Caco-2 (cell line): ENCODE measurements at regions not wholly inside any gene's neighbourhood (a gene's known extent, or its start where the extent isn't known, plus 50 kb on each side); places are given as distances from the start of the nearest gene placed in this dataset.

Source experiments
- BruUV-seq: library from RNA; stranded (reverse); fragments of 400-500 nt; replicated peaks from 2 replicates; lab custom pipeline; 2021; lab: Mats Ljungman, UMichigan
- CTCF ChIA-PET: fragments of 300-600 bp; sonication (Branson Sonifier 250); formaldehyde crosslinking; loops from one replicate; lab custom pipeline; 2022; ENCODE audit warnings: antibody characterized with exemption; lab: Charles Lee
- POLR2A ChIA-PET: fragments of 300-600 bp; sonication (Branson Sonifier 250); formaldehyde crosslinking; loops from one replicate; lab custom pipeline; 2022; ENCODE audit warnings: antibody characterized with exemption; lab: Charles Lee
- DNase-seq, 2 experiments: peaks; one replicate each; pipeline versions ENCODE4 v3.0.0 to v3.0.0-alpha.2; 2020 to 2022
- H3K27me3 ChIP-seq: replicated peaks from 2 replicates; pipeline ENCODE4 v1.6.0; 2011; ENCODE audit warnings: low read length; ENCODE audit not compliant: control insufficient read depth, insufficient read depth
- H3K36me3 ChIP-seq: 2 replicates; pipeline ENCODE4 v1.5.1; 2011; ENCODE audit warnings: low read length; ENCODE audit not compliant: control insufficient read depth, insufficient read depth
- H3K4me1 ChIP-seq: fragments of 250-450 bp; sonication (Bioruptor Pico); 2 replicates; pipeline ENCODE4 v1.5.1; 2020; ENCODE audit warnings: mild to moderate bottlenecking
- H3K4me3 ChIP-seq: 2 replicates; pipeline ENCODE4 v1.5.1; 2011; ENCODE audit warnings: low read depth, mild to moderate bottlenecking, control low read depth, low read length
- H3K9me3 ChIP-seq: fragments of 250-450 bp; sonication (Bioruptor Pico); 2 replicates; pipeline ENCODE4 v1.5.1; 2020; ENCODE audit warnings: mild to moderate bottlenecking, moderate library complexity
- H3K27ac Mint-ChIP-seq: one replicate; pipeline ENCODE4 v1.8.0; 2022; ENCODE audit warnings: mixed read lengths; ENCODE audit not compliant: unreplicated experiment
- H3K27me3 Mint-ChIP-seq: one replicate; pipeline ENCODE4 v1.8.0; 2022; ENCODE audit warnings: mixed read lengths; ENCODE audit not compliant: insufficient read depth, unreplicated experiment
- H3K36me3 Mint-ChIP-seq: one replicate; pipeline ENCODE4 v1.8.0; 2022; ENCODE audit warnings: mild to moderate bottlenecking, mixed read lengths; ENCODE audit not compliant: insufficient read depth, unreplicated experiment
- H3K4me1 Mint-ChIP-seq: one replicate; pipeline ENCODE4 v1.8.0; 2022; ENCODE audit warnings: low read depth, mixed read lengths; ENCODE audit not compliant: unreplicated experiment
- H3K4me3 Mint-ChIP-seq: one replicate; pipeline ENCODE4 v1.8.0; 2022; ENCODE audit warnings: mild to moderate bottlenecking, moderate library complexity, mixed read lengths; ENCODE audit not compliant: unreplicated experiment
- H3K9me3 Mint-ChIP-seq: one replicate; pipeline ENCODE4 v1.8.0; 2022; ENCODE audit warnings: mixed read lengths; ENCODE audit not compliant: unreplicated experiment
- intact Hi-C: fragments of 100-400 bp; cut with micrococcal nuclease; formaldehyde crosslinking; loops from one replicate; pipeline ENCODE4 v1.10.0; 2022; ENCODE audit not compliant: unreplicated experiment
- TF ChIP-seq, protein P1 (sequence below), 2 experiments: fragments of 200-600 bp in 1 of 2; IDR thresholded peaks; 1 replicate in 1 of 2; 2 replicates in 1 of 2; pipeline versions ENCODE4 v1.5.1 to v1.8.0; 2011 to 2022; ENCODE audit warnings: antibody characterized with exemption in 1 of 2, control low read depth in 1 of 2, inconsistent platforms in 1 of 2, low read depth in 1 of 2, low read length in 1 of 2, mild to moderate bottlenecking in 1 of 2, moderate library complexity in 1 of 2; ENCODE audit not compliant: insufficient read depth in 1 of 2, severe bottlenecking in 1 of 2, unreplicated experiment in 1 of 2

DNA sequence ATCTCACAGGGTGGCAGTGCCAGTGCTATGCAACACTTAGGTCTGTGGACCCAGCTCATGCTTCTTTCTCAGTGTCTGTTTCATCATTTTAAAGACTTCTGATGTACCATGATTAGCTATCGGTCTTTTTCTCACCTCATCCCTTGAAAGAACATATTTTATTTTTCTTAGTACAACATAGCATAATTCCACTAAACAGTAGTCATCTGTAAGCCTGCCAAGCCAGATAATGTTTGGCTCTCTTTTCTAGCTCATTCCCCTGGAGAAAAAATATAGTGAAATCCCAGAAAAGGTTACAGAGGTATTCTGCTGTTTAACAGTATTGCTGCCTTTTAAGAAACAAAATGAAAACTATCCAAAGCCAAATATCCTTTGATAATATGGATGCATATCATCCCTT, 177.0 kb upstream of the MMS22L start:
- BruUV-seq = no TSS peak
- H3K4me3 ChIP-seq = no peak overlapping the region
- intact Hi-C loops = no loop called here
- no peaks in the 10 kb centered on the region for H3K36me3 ChIP-seq
- H3K27me3 ChIP-seq = no peaks in the 10 kb centered on the region
- TF ChIP-seq, protein P1, sequence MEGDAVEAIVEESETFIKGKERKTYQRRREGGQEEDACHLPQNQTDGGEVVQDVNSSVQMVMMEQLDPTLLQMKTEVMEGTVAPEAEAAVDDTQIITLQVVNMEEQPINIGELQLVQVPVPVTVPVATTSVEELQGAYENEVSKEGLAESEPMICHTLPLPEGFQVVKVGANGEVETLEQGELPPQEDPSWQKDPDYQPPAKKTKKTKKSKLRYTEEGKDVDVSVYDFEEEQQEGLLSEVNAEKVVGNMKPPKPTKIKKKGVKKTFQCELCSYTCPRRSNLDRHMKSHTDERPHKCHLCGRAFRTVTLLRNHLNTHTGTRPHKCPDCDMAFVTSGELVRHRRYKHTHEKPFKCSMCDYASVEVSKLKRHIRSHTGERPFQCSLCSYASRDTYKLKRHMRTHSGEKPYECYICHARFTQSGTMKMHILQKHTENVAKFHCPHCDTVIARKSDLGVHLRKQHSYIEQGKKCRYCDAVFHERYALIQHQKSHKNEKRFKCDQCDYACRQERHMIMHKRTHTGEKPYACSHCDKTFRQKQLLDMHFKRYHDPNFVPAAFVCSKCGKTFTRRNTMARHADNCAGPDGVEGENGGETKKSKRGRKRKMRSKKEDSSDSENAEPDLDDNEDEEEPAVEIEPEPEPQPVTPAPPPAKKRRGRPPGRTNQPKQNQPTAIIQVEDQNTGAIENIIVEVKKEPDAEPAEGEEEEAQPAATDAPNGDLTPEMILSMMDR (IDR thresholded peaks at IDR 0.05; ENCODE audit: insufficient read depth in 1 of 2, low read depth in 1 of 2, low read length in 1 of 2, severe bottlenecking in 1 of 2, unreplicated experiment in 1 of 2) = no peak
- H3K9me3 ChIP-seq = no peaks in the 10 kb centered on the region
- Mint-ChIP-seq H3K27me3 (peaks cover 3% of the 10 kb centered on the region), H3K4me1 (no peaks in the 10 kb centered on the region), H3K9me3 (no peaks in the 10 kb centered on the region), H3K4me3 (no peak overlapping the region), H3K36me3 (no peaks in the 10 kb centered on the region), H3K27ac (no peak overlapping the region)
- no peak for DNase-seq
- POLR2A ChIA-PET = no interaction called here
- CTCF ChIA-PET = no interaction called here
- H3K4me1 ChIP-seq = no peaks in the 10 kb centered on the region

DNA sequence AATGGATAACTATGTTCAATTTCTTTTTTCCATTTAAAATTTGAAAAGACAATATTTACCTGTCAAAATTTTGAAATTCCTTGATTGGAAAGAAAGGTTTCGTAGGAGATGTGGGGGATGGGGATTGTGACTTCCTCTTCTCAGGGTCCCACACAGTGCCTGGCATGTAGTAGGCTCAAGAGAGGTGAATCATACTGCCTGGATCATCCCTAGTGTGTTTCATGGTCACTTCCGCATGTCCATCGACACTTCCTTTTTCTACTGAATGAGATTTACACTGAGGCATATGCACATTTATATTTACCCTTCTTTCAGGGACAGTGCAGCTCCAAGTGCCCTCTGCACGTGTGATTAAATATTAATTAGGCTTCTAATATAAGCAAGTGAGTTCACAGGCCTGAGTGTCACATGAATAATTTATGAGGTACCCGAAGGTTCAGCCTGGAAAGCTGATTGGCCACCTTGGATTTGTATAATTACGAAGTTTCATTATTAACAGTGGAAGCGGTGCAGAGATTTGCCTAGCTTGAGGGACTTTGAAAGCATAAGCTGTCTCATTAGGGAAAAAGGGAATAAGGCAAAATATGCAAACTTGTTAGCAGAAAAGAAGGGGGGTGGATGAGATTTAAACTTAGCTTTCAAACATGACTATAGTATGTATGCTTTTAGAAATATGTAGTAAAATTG, 177.5 kb upstream of the MMS22L start:
- no TSS peak for BruUV-seq
- H3K9me3 Mint-ChIP-seq = no peaks in the 10 kb centered on the region
- CTCF ChIA-PET = no interaction called here

DNA sequence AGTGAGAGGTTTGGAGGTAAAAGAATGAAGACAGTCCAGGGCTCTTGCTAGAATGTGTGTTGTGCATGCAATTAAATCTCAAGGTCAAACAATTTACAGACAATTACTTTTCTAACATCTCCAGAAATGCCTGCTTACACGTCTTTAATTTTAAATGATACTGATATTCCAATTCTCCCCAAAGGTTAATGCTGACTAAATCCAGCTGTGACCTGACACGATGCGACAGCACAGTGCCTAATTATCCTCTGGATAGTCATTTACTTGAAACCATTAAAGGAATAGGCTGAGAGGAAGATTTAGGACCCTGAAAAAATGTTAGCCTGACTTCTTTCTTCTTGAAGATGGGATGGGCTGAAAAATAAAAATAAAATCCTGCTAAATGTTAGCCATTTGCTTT, 178.2 kb upstream of the MMS22L start:
- intact Hi-C loops = no loop called here
- Mint-ChIP-seq H3K4me1 (no peaks in the 10 kb centered on the region), H3K9me3 (no peaks in the 10 kb centered on the region), H3K27ac (no peak overlapping the region), H3K27me3 (peaks cover 3% of the 10 kb centered on the region), H3K36me3 (no peaks in the 10 kb centered on the region), H3K4me3 (no peak overlapping the region)
- no peaks in the 10 kb centered on the region for H3K36me3 ChIP-seq
- H3K27me3 ChIP-seq = no peaks in the 10 kb centered on the region
- DNase-seq = no peak
- H3K4me1 ChIP-seq = no peaks in the 10 kb centered on the region
- H3K9me3 ChIP-seq = no peaks in the 10 kb centered on the region
- no TSS peak for BruUV-seq
- no peak overlapping the region for H3K4me3 ChIP-seq
- POLR2A ChIA-PET = no interaction called here
- TF ChIP-seq, protein P1 (IDR thresholded peaks at IDR 0.05; ENCODE audit: insufficient read depth in 1 of 2, low read depth in 1 of 2, low read length in 1 of 2, severe bottlenecking in 1 of 2, unreplicated experiment in 1 of 2) = no peak
- CTCF ChIA-PET = no interaction called here

More for the DNA sequence above, 177.5 kb upstream of the MMS22L start:
- Mint-ChIP-seq H3K27me3 (peaks cover 3% of the 10 kb centered on the region), H3K4me3 (no peak overlapping the region), H3K36me3 (no peaks in the 10 kb centered on the region), H3K4me1 (no peaks in the 10 kb centered on the region), H3K27ac (no peak overlapping the region)
- no peaks in the 10 kb centered on the region for H3K27me3 ChIP-seq
- H3K36me3 ChIP-seq = no peaks in the 10 kb centered on the region
- POLR2A ChIA-PET = no interaction called here
- H3K9me3 ChIP-seq = no peaks in the 10 kb centered on the region
- TF ChIP-seq, protein P1 (IDR thresholded peaks at IDR 0.05; ENCODE audit: insufficient read depth in 1 of 2, low read depth in 1 of 2, low read length in 1 of 2, severe bottlenecking in 1 of 2, unreplicated experiment in 1 of 2) = no peak
- no peak overlapping the region for H3K4me3 ChIP-seq
- intact Hi-C loops = no loop called here
- DNase-seq = no peak
- no peaks in the 10 kb centered on the region for H3K4me1 ChIP-seq
